ENCODE measurements at regions not wholly inside any gene's neighbourhood (a gene's known extent, or its start where the extent isn't known, plus 50 kb on each side); places are given as distances from the start of the nearest gene placed in this dataset.

DNA sequence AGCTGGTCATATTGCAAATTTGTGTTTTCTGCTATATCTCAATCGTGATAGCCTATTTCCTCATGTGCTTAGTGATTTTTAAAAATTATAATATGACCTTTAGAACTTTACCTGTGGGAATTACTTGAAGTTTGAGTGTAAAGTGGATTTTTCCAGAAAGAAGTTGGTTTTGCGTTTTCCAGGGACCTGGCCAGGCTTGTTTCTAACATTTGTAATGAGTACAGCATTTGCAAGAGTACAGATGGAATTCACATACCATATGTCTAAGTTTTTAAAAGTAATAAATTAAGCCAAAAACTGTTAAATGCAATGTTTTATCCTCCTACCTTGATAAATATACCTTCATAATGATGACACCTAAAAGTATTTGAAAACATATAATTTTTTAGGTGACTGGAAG, 443.2 kb downstream of the REEP3 start:
- TF ChIP-seq, protein P1, sequence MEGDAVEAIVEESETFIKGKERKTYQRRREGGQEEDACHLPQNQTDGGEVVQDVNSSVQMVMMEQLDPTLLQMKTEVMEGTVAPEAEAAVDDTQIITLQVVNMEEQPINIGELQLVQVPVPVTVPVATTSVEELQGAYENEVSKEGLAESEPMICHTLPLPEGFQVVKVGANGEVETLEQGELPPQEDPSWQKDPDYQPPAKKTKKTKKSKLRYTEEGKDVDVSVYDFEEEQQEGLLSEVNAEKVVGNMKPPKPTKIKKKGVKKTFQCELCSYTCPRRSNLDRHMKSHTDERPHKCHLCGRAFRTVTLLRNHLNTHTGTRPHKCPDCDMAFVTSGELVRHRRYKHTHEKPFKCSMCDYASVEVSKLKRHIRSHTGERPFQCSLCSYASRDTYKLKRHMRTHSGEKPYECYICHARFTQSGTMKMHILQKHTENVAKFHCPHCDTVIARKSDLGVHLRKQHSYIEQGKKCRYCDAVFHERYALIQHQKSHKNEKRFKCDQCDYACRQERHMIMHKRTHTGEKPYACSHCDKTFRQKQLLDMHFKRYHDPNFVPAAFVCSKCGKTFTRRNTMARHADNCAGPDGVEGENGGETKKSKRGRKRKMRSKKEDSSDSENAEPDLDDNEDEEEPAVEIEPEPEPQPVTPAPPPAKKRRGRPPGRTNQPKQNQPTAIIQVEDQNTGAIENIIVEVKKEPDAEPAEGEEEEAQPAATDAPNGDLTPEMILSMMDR (IDR thresholded peaks at IDR 0.05) = no peak
- TF ChIP-seq POLR2A (IDR thresholded peaks at IDR 0.05) = no peak

Measured in esophagus squamous epithelium (tissue), 4 donors.